ENCODE measurements at regions not wholly inside any gene's neighbourhood (a gene's known extent, or its start where the extent isn't known, plus 50 kb on each side); places are given as distances from the start of the nearest gene placed in this dataset.

DNA sequence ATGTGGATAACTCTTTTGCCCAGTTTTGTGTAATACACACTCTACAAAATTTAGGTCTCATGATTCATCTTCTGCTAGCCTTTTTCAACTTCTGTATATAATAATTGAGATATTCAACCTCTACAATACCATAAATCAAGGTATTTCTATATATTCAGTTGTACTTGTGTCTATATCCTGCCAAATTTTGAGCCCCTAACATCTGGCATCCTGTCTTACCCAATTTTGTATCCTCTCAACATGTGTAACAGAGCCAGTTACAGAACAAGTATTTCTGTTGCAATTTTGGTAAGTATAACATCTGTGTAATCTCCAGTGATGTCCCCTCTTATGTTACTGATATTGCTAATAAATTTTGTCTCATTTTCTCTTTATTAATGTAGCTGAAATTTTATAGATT lies 145.8 kb downstream of the TRIB2 start:
- H3K4me3 ChIP-seq (ENCODE audit: low read depth, low read length) = no peak overlapping the region
- TF ChIP-seq, protein P1, sequence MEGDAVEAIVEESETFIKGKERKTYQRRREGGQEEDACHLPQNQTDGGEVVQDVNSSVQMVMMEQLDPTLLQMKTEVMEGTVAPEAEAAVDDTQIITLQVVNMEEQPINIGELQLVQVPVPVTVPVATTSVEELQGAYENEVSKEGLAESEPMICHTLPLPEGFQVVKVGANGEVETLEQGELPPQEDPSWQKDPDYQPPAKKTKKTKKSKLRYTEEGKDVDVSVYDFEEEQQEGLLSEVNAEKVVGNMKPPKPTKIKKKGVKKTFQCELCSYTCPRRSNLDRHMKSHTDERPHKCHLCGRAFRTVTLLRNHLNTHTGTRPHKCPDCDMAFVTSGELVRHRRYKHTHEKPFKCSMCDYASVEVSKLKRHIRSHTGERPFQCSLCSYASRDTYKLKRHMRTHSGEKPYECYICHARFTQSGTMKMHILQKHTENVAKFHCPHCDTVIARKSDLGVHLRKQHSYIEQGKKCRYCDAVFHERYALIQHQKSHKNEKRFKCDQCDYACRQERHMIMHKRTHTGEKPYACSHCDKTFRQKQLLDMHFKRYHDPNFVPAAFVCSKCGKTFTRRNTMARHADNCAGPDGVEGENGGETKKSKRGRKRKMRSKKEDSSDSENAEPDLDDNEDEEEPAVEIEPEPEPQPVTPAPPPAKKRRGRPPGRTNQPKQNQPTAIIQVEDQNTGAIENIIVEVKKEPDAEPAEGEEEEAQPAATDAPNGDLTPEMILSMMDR (IDR thresholded peaks at IDR 0.05; ENCODE audit: insufficient read depth, low read depth, low read length, missing control alignments) = no peak
- no peak for DNase-seq (ENCODE audit: low read depth)

DNA sequence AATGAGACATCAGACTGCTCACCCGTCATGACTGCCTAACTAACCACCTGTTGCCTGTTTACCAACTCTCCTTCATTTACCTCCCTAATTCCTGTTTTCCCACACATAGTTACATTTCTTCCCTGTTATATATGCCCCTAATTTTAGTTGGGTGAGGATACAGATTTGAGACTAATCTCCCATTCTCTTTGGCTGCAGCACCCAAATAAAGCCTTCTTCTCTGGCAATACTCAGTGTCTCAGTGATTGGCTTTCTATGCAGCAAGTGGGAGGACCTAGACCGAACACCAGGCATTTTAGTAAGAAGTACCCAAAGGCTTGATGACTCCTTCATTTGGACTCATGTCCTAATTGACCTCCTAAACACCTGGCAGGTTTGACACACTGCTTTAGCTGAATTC lies 147.2 kb downstream of the TRIB2 start:
- TF ChIP-seq, protein P1 (IDR thresholded peaks at IDR 0.05; ENCODE audit: insufficient read depth, low read depth, low read length, missing control alignments) = no peak
- no peak for DNase-seq (ENCODE audit: low read depth)
- no peak overlapping the region for H3K4me3 ChIP-seq (ENCODE audit: low read depth, low read length)

- H3K4me3 ChIP-seq (ENCODE audit: low read depth, low read length) = no peak overlapping the region
- no peak for DNase-seq (ENCODE audit: low read depth)
- TF ChIP-seq, protein P1 (IDR thresholded peaks at IDR 0.05; ENCODE audit: insufficient read depth, low read depth, low read length, missing control alignments) = no peak
Measured at GRCh38 chr2:12867631-12868287, 151.0 kb downstream of the TRIB2 start.

DNA sequence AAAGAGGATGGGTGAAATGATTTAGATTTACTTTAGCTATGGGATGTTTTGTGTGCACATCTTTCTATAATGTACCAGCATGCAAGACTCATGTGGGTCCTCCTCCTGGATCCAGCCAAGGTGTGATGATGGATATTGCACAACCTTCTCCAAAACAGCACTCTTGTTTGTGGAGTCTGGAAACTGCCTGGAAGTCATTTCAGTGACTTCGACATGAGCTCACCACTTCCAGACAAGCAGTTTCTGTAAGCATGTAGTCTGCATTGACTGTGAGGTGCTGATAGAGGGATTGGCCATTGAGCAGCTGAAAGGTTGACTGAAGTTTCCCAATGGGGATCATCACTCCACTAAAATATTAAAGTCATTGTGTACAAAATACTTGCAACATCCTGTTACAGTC lies 154.0 kb downstream of the TRIB2 start:
- TF ChIP-seq, protein P1 (IDR thresholded peaks at IDR 0.05; ENCODE audit: insufficient read depth, low read depth, low read length, missing control alignments) = no peak
- no peak overlapping the region for H3K4me3 ChIP-seq (ENCODE audit: low read depth, low read length)
- no peak for DNase-seq (ENCODE audit: low read depth)

DNA sequence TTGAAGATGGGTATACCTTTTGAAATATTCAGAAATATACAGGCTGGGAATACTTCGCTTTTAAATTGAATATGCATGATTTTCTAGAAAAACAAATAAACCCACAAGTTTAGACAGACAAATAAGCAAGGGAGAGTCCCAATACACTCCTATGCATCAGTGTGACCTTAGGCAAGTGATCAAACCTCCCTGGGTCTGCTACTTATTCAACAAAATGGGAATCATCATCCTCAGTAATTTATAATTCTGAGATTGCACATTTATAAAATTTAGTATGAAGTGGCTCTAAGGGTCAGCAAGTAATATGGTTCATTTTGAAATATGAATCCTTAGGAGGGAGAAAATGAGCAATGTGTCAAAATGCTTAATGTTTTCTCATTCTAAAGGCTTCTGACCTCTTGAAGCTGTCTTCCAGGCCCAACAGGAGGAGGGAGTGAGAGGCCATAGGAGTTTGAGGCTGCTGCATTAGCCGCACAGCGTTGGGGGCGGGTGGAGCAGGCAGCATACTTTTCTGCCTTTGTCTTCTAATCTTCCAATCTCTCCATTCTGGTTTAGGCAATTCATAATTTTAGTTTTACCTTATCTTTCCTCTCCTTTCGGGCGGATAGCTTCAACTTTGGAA lies 155.1 kb downstream of the TRIB2 start:
- TF ChIP-seq, protein P1 (IDR thresholded peaks at IDR 0.05; ENCODE audit: insufficient read depth, low read depth, low read length, missing control alignments) = no peak

GRCh38 chr2:12877761-12878160 lies 161.0 kb downstream of the TRIB2 start:
- H3K4me3 ChIP-seq (ENCODE audit: low read depth, low read length) = no peak overlapping the region
- no peak for DNase-seq (ENCODE audit: low read depth)
- TF ChIP-seq, protein P1 (IDR thresholded peaks at IDR 0.05; ENCODE audit: insufficient read depth, low read depth, low read length, missing control alignments) = no peak

More for the DNA sequence above, 155.1 kb downstream of the TRIB2 start:
- H3K4me3 ChIP-seq (ENCODE audit: low read depth, low read length) = no peak overlapping the region
- DNase-seq (ENCODE audit: low read depth) = no peak

- H3K4me3 ChIP-seq (ENCODE audit: low read depth, low read length) = no peak overlapping the region
- TF ChIP-seq, protein P1 (IDR thresholded peaks at IDR 0.05; ENCODE audit: insufficient read depth, low read depth, low read length, missing control alignments) = no peak
- no peak for DNase-seq (ENCODE audit: low read depth)
Measured at GRCh38 chr2:12879649-12880048, 162.9 kb downstream of the TRIB2 start.
